ENCODE measurements at regions not wholly inside any gene's neighbourhood (a gene's known extent, or its start where the extent isn't known, plus 50 kb on each side); places are given as distances from the start of the nearest gene placed in this dataset.

GRCh38 chr20:10909803-10910202, 236.0 kb upstream of the JAG1 start:
- Mint-ChIP-seq H3K4me3 (ENCODE audit: low read depth, unreplicated experiment) (no peak overlapping the region), H3K27me3 (ENCODE audit: unreplicated experiment) (no peaks in the 10 kb centered on the region), H3K9me3 (ENCODE audit: low read depth, unreplicated experiment) (no peaks in the 10 kb centered on the region), H3K27ac (ENCODE audit: unreplicated experiment) (no peak overlapping the region), H3K36me3 (ENCODE audit: insufficient read depth, unreplicated experiment) (no peaks in the 10 kb centered on the region), H3K4me1 (ENCODE audit: low read depth, unreplicated experiment) (no peaks in the 10 kb centered on the region)
- DNase-seq, result no peak
- TF ChIP-seq, protein P1, sequence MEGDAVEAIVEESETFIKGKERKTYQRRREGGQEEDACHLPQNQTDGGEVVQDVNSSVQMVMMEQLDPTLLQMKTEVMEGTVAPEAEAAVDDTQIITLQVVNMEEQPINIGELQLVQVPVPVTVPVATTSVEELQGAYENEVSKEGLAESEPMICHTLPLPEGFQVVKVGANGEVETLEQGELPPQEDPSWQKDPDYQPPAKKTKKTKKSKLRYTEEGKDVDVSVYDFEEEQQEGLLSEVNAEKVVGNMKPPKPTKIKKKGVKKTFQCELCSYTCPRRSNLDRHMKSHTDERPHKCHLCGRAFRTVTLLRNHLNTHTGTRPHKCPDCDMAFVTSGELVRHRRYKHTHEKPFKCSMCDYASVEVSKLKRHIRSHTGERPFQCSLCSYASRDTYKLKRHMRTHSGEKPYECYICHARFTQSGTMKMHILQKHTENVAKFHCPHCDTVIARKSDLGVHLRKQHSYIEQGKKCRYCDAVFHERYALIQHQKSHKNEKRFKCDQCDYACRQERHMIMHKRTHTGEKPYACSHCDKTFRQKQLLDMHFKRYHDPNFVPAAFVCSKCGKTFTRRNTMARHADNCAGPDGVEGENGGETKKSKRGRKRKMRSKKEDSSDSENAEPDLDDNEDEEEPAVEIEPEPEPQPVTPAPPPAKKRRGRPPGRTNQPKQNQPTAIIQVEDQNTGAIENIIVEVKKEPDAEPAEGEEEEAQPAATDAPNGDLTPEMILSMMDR (IDR thresholded peaks at IDR 0.05; ENCODE audit: unreplicated experiment), result no peak
- BruUV-seq (replicated peaks), result no TSS peak
- intact Hi-C loops (cut with micrococcal nuclease; ENCODE audit: unreplicated experiment), result no loop called here
- CTCF ChIA-PET, result no interaction called here

GRCh38 chr20:10910535-10911178, 236.9 kb upstream of the JAG1 start:
- BruUV-seq (replicated peaks), result no TSS peak

DNA sequence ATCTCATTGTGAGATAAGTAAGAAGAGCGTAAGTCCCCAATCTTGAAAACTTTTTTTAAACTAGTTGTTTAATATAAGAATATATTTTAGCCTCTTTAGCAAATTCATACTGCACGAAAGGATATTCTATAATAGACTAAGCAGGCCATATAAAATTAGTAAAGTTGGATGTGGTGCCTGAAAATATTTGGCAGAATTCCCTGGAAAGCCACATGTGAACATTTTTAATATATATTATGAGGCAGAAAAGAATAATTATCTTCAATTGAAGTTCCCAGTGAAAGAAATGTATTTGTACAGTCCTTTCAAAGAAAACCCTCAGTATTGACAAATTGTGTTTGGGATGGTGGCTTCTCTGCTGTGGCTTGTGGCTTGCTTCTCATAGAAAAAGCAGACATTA, 237.5 kb upstream of the JAG1 start:
- H3K9me3 Mint-ChIP-seq (ENCODE audit: low read depth, unreplicated experiment), result no peaks in the 10 kb centered on the region
- intact Hi-C loops (cut with micrococcal nuclease; ENCODE audit: unreplicated experiment), result no loop called here

More at GRCh38 chr20:10910535-10911178, 236.9 kb upstream of the JAG1 start:
- intact Hi-C loops (cut with micrococcal nuclease; ENCODE audit: unreplicated experiment), result no loop called here
- CTCF ChIA-PET, result no interaction called here
- Mint-ChIP-seq H3K9me3 (ENCODE audit: low read depth, unreplicated experiment) (no peaks in the 10 kb centered on the region), H3K27me3 (ENCODE audit: unreplicated experiment) (no peaks in the 10 kb centered on the region), H3K4me1 (ENCODE audit: low read depth, unreplicated experiment) (no peaks in the 10 kb centered on the region), H3K4me3 (ENCODE audit: low read depth, unreplicated experiment) (no peak overlapping the region), H3K36me3 (ENCODE audit: insufficient read depth, unreplicated experiment) (no peaks in the 10 kb centered on the region), H3K27ac (ENCODE audit: unreplicated experiment) (no peak overlapping the region)
- no peak for DNase-seq
- TF ChIP-seq, protein P1 (IDR thresholded peaks at IDR 0.05; ENCODE audit: unreplicated experiment), result no peak

DNA sequence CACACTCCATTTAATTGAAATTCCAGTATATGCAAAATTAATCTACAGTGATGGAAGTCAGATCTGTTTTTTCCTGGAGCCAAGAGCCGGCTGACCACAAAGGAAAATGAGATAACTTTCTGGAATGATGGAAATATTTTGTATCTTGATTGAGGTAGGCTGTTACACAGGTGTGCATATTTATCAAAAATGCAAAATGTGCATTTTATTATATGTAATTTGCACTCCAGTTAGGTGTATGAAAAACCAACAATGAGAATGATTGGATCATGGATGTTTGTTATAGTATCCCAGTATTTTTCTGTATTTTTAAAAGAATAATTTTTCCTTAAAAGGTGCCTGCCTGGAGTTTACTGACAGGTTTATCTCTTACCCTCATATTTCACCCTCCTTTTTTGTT, 242.0 kb upstream of the JAG1 start:
- H3K36me3 Mint-ChIP-seq (ENCODE audit: insufficient read depth, unreplicated experiment), result no peaks in the 10 kb centered on the region
- TF ChIP-seq, protein P1 (IDR thresholded peaks at IDR 0.05; ENCODE audit: unreplicated experiment), result no peak
- no peak overlapping the region for H3K4me3 Mint-ChIP-seq (ENCODE audit: low read depth, unreplicated experiment)
- intact Hi-C loops (cut with micrococcal nuclease; ENCODE audit: unreplicated experiment), result no loop called here
- DNase-seq, result no peak
- H3K27me3 Mint-ChIP-seq (ENCODE audit: unreplicated experiment), result no peaks in the 10 kb centered on the region
- no TSS peak for BruUV-seq (replicated peaks)
- CTCF ChIA-PET, result no interaction called here
- no peaks in the 10 kb centered on the region for H3K9me3 Mint-ChIP-seq (ENCODE audit: low read depth, unreplicated experiment)
- no peak overlapping the region for H3K27ac Mint-ChIP-seq (ENCODE audit: unreplicated experiment)
- peaks cover 9% of the 10 kb centered on the region for H3K4me1 Mint-ChIP-seq (ENCODE audit: low read depth, unreplicated experiment)

More for the DNA sequence above, 237.5 kb upstream of the JAG1 start:
- H3K36me3 Mint-ChIP-seq (ENCODE audit: insufficient read depth, unreplicated experiment), result no peaks in the 10 kb centered on the region
- no peaks in the 10 kb centered on the region for H3K27me3 Mint-ChIP-seq (ENCODE audit: unreplicated experiment)
- no peak overlapping the region for H3K4me3 Mint-ChIP-seq (ENCODE audit: low read depth, unreplicated experiment)
- CTCF ChIA-PET, result no interaction called here
- BruUV-seq (replicated peaks), result no TSS peak
- DNase-seq, result no peak
- no peaks in the 10 kb centered on the region for H3K4me1 Mint-ChIP-seq (ENCODE audit: low read depth, unreplicated experiment)
- TF ChIP-seq, protein P1 (IDR thresholded peaks at IDR 0.05; ENCODE audit: unreplicated experiment), result no peak
- H3K27ac Mint-ChIP-seq (ENCODE audit: unreplicated experiment), result no peak overlapping the region

All from Calu3 (cell line).